ENCODE measurements at regions not wholly inside any gene's neighbourhood (a gene's known extent, or its start where the extent isn't known, plus 50 kb on each side); places are given as distances from the start of the nearest gene placed in this dataset.

DNA sequence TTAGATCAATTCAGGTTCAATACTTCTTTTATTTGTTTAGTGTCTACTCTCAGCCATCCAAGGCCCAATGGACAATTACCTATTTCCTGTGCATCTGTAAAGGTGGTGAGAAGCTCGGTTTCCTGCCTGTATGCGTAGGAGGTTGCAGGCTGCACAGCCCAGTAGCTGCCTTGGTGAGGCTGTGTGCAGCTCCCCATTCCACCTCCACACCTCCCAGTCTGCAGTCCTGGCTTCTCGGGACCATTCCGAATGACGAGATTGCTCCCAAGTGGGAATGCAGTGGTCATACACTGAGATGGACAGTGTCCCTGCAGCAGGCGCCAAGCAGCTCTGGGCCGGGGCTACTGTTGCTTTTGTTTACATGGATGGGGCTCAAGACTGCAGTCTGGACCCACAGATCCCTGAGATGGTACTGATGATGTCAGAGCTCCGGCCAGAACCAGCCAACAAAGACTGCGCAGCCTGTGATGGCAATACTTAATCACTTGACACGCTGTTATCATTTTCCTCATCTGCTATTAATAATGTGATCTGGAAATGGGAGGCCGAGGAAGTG lies 206.1 kb upstream of the IRX1 start:
- TF ChIP-seq, protein P1, sequence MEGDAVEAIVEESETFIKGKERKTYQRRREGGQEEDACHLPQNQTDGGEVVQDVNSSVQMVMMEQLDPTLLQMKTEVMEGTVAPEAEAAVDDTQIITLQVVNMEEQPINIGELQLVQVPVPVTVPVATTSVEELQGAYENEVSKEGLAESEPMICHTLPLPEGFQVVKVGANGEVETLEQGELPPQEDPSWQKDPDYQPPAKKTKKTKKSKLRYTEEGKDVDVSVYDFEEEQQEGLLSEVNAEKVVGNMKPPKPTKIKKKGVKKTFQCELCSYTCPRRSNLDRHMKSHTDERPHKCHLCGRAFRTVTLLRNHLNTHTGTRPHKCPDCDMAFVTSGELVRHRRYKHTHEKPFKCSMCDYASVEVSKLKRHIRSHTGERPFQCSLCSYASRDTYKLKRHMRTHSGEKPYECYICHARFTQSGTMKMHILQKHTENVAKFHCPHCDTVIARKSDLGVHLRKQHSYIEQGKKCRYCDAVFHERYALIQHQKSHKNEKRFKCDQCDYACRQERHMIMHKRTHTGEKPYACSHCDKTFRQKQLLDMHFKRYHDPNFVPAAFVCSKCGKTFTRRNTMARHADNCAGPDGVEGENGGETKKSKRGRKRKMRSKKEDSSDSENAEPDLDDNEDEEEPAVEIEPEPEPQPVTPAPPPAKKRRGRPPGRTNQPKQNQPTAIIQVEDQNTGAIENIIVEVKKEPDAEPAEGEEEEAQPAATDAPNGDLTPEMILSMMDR (IDR thresholded peaks at IDR 0.05; ENCODE audit: borderline replicate concordance, extremely low read depth, low read length, poor library complexity, severe bottlenecking): no peak
- TF ChIP-seq EZH2 (IDR thresholded peaks at IDR 0.05; ENCODE audit: borderline replicate concordance, low read depth, low read length, severe bottlenecking): no peak

Measured in DND-41 (cell line).